WTC11 (cell line): ENCODE measurements at regions not wholly inside any gene's neighbourhood (a gene's known extent, or its start where the extent isn't known, plus 50 kb on each side); places are given as distances from the start of the nearest gene placed in this dataset.

Experiments
- ATAC-seq: fragments of 200-7000 bp; cut with Tn5 transposase; 2 replicates; pipeline ENCODE4 v1.10.0; 2021; ENCODE audit warnings: mild to moderate bottlenecking, moderate library complexity
- CTCF ChIA-PET: fragments of 300-600 bp; sonication (Branson Sonifier 250); formaldehyde crosslinking; loops from one replicate; lab custom pipeline; 2021; ENCODE audit warnings: antibody characterized with exemption; lab: Charles Lee
- POLR2A ChIA-PET: fragments of 350-600 bp; sonication (Branson Sonifier 250); formaldehyde crosslinking; loops from one replicate; lab custom pipeline; 2021; ENCODE audit warnings: antibody characterized with exemption; lab: Charles Lee
- DNase-seq: peaks from one replicate; pipeline ENCODE4 v3.0.0; 2021; ENCODE audit warnings: low spot score
- H3K27ac Mint-ChIP-seq: 2 replicates; pipeline ENCODE4 v1.8.0; 2021; ENCODE audit warnings: mixed read lengths
- H3K27me3 Mint-ChIP-seq: 2 replicates; pipeline ENCODE4 v1.8.0; 2021; ENCODE audit warnings: low read depth, mild to moderate bottlenecking, moderate library complexity, mixed read lengths
- H3K36me3 Mint-ChIP-seq: 2 replicates; pipeline ENCODE4 v1.8.0; 2021; ENCODE audit warnings: mixed read lengths
- H3K4me1 Mint-ChIP-seq: 2 replicates; pipeline ENCODE4 v1.8.0; 2022; ENCODE audit warnings: mixed read lengths
- H3K4me3 Mint-ChIP-seq: 2 replicates; pipeline ENCODE4 v1.8.0; 2021; ENCODE audit warnings: mild to moderate bottlenecking, moderate library complexity, mixed read lengths
- H3K9me3 Mint-ChIP-seq: 2 replicates; pipeline ENCODE4 v1.8.0; 2021; ENCODE audit warnings: mixed read lengths
- ESRRA ChIP-seq: sonication (generic); formaldehyde crosslinking; IDR thresholded peaks from 2 replicates; pipeline ENCODE4 v1.8.1; 2022; ENCODE audit warnings: mild to moderate bottlenecking, missing genetic modification reagents, borderline replicate concordance
- FOXP1 ChIP-seq: sonication (generic); formaldehyde crosslinking; IDR thresholded peaks from 2 replicates; pipeline ENCODE4 v1.8.0; 2022; ENCODE audit warnings: missing genetic modification reagents, mild to moderate bottlenecking, moderate library complexity, borderline replicate concordance
- IRF2 ChIP-seq: sonication (generic); formaldehyde crosslinking; IDR thresholded peaks from 2 replicates; pipeline ENCODE4 v1.8.0; 2022; ENCODE audit warnings: low read depth, missing genetic modification reagents, borderline replicate concordance
- KAT7 ChIP-seq: sonication (generic); formaldehyde crosslinking; IDR thresholded peaks from 2 replicates; pipeline ENCODE4 v1.8.1; 2023; ENCODE audit warnings: missing genetic modification reagents, mild to moderate bottlenecking, borderline replicate concordance
- MYBL2 ChIP-seq: sonication (generic); formaldehyde crosslinking; IDR thresholded peaks from 2 replicates; pipeline ENCODE4 v1.8.1; 2023; ENCODE audit warnings: mild to moderate bottlenecking, moderate library complexity, missing genetic modification reagents
- NR1H2 ChIP-seq: sonication (generic); formaldehyde crosslinking; IDR thresholded peaks from 2 replicates; pipeline ENCODE4 v1.9.0; 2021; ENCODE audit warnings: mild to moderate bottlenecking, moderate library complexity, missing genetic modification reagents
- SMAD4 ChIP-seq: sonication (generic); formaldehyde crosslinking; IDR thresholded peaks from 2 replicates; pipeline ENCODE4 v1.8.0; 2022; ENCODE audit warnings: mild to moderate bottlenecking, missing genetic modification reagents
- TCF7 ChIP-seq: sonication (generic); formaldehyde crosslinking; IDR thresholded peaks from 2 replicates; pipeline ENCODE4 v1.8.0; 2022; ENCODE audit warnings: mild to moderate bottlenecking, low read depth, missing genetic modification reagents, moderate library complexity
- TEAD1 ChIP-seq: sonication (generic); formaldehyde crosslinking; IDR thresholded peaks from 2 replicates; pipeline ENCODE4 v1.8.0; 2022; ENCODE audit warnings: mild to moderate bottlenecking, missing genetic modification reagents
- ZBTB21 ChIP-seq: sonication (generic); formaldehyde crosslinking; IDR thresholded peaks from 2 replicates; pipeline ENCODE4 v1.8.1; 2023; ENCODE audit warnings: mild to moderate bottlenecking, missing genetic modification reagents, borderline replicate concordance
- ZNF121 ChIP-seq: sonication (generic); formaldehyde crosslinking; IDR thresholded peaks from 2 replicates; pipeline ENCODE4 v1.8.0; 2023; ENCODE audit warnings: missing genetic modification reagents
- ZNF138 ChIP-seq: sonication (generic); formaldehyde crosslinking; conservative IDR thresholded peaks from 2 replicates; pipeline ENCODE4 v1.8.1; 2022; ENCODE audit warnings: mild to moderate bottlenecking, moderate library complexity, missing genetic modification reagents
- ZNF219 ChIP-seq: sonication (generic); formaldehyde crosslinking; IDR thresholded peaks from 2 replicates; pipeline ENCODE4 v1.8.0; 2023; ENCODE audit warnings: missing genetic modification reagents, mild to moderate bottlenecking, borderline replicate concordance
- ZNF263 ChIP-seq: sonication (generic); formaldehyde crosslinking; IDR thresholded peaks from 2 replicates; pipeline ENCODE4 v1.8.1; 2022; ENCODE audit warnings: low read depth, mild to moderate bottlenecking, moderate library complexity, missing genetic modification reagents
- ZNF396 ChIP-seq: fragments of 250-450 bp; sonication (Bioruptor Pico); IDR thresholded peaks from 2 replicates; pipeline ENCODE4 v1.8.0; 2021; ENCODE audit warnings: mild to moderate bottlenecking, moderate library complexity, borderline replicate concordance
- ZNF423 ChIP-seq: fragments of 250-450 bp; sonication (Bioruptor Pico); IDR thresholded peaks from 2 replicates; pipeline ENCODE4 v2.1.2; 2022; ENCODE audit warnings: mild to moderate bottlenecking, moderate library complexity
- TF ChIP-seq, protein P1 (sequence below): fragments of 250-450 bp; sonication (Bioruptor Pico); IDR thresholded peaks from 2 replicates; pipeline ENCODE4 v1.9.0; 2021; ENCODE audit warnings: mild to moderate bottlenecking, borderline replicate concordance
- TF ChIP-seq, protein P2 (sequence below): sonication (generic); formaldehyde crosslinking; IDR thresholded peaks from 2 replicates; pipeline ENCODE4 v1.8.1; 2023; ENCODE audit warnings: mild to moderate bottlenecking, missing genetic modification reagents
- TF ChIP-seq, protein P3 (sequence below): fragments of 200-600 bp; IDR thresholded peaks from 2 replicates; pipeline ENCODE4 v1.8.0; 2022; ENCODE audit warnings: antibody characterized with exemption
- TF ChIP-seq, protein P4 (sequence below): sonication (generic); formaldehyde crosslinking; conservative IDR thresholded peaks from 2 replicates; pipeline ENCODE4 v1.8.1; 2022; ENCODE audit warnings: mild to moderate bottlenecking, missing genetic modification reagents
- TF ChIP-seq, protein P5 (sequence below): sonication (generic); formaldehyde crosslinking; IDR thresholded peaks from 2 replicates; pipeline ENCODE4 v1.8.1; 2022; ENCODE audit warnings: mild to moderate bottlenecking, missing genetic modification reagents, moderate library complexity, borderline replicate concordance
- TF ChIP-seq, protein P6 (sequence below): sonication (generic); formaldehyde crosslinking; IDR thresholded peaks from 2 replicates; pipeline ENCODE4 v1.8.0; 2022; ENCODE audit warnings: mild to moderate bottlenecking, missing genetic modification reagents
- TF ChIP-seq, protein P7 (sequence below): sonication (generic); formaldehyde crosslinking; IDR thresholded peaks from 2 replicates; pipeline ENCODE4 v1.8.0; 2022; ENCODE audit warnings: mild to moderate bottlenecking, missing genetic modification reagents

DNA sequence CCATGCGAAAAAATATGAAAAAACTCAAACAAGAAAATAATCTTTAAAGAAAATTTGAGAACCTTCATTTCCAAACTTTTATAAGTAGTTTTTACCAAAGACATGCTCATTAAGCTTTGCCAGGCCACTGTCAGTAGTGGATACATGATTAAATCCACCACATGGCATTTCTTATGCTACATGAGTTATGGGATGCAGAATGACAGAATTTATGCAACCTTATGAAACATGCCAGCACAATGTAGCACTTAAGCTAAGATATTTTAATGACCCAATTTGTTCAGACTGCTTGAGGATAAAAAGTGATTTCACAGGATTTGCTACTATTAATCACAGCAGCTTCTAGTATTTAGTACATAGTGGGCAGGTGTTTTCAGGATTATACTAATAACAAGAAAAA is 123.3 kb downstream of the ATP23 start (continued):
- TF ChIP-seq, protein P1, sequence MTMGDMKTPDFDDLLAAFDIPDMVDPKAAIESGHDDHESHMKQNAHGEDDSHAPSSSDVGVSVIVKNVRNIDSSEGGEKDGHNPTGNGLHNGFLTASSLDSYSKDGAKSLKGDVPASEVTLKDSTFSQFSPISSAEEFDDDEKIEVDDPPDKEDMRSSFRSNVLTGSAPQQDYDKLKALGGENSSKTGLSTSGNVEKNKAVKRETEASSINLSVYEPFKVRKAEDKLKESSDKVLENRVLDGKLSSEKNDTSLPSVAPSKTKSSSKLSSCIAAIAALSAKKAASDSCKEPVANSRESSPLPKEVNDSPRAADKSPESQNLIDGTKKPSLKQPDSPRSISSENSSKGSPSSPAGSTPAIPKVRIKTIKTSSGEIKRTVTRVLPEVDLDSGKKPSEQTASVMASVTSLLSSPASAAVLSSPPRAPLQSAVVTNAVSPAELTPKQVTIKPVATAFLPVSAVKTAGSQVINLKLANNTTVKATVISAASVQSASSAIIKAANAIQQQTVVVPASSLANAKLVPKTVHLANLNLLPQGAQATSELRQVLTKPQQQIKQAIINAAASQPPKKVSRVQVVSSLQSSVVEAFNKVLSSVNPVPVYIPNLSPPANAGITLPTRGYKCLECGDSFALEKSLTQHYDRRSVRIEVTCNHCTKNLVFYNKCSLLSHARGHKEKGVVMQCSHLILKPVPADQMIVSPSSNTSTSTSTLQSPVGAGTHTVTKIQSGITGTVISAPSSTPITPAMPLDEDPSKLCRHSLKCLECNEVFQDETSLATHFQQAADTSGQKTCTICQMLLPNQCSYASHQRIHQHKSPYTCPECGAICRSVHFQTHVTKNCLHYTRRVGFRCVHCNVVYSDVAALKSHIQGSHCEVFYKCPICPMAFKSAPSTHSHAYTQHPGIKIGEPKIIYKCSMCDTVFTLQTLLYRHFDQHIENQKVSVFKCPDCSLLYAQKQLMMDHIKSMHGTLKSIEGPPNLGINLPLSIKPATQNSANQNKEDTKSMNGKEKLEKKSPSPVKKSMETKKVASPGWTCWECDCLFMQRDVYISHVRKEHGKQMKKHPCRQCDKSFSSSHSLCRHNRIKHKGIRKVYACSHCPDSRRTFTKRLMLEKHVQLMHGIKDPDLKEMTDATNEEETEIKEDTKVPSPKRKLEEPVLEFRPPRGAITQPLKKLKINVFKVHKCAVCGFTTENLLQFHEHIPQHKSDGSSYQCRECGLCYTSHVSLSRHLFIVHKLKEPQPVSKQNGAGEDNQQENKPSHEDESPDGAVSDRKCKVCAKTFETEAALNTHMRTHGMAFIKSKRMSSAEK: no peak
- TF ChIP-seq FOXP1 (no peak), ZNF423 (CRISPR knock-in tag) (no peak), SMAD4 (CRISPR knock-in tag) (no peak), TEAD1 (CRISPR knock-in tag) (no peak), ZNF121 (CRISPR knock-in tag) (no peak), KAT7 (no peak), TCF7 (CRISPR knock-in tag) (no peak)
- TF ChIP-seq, protein P2, sequence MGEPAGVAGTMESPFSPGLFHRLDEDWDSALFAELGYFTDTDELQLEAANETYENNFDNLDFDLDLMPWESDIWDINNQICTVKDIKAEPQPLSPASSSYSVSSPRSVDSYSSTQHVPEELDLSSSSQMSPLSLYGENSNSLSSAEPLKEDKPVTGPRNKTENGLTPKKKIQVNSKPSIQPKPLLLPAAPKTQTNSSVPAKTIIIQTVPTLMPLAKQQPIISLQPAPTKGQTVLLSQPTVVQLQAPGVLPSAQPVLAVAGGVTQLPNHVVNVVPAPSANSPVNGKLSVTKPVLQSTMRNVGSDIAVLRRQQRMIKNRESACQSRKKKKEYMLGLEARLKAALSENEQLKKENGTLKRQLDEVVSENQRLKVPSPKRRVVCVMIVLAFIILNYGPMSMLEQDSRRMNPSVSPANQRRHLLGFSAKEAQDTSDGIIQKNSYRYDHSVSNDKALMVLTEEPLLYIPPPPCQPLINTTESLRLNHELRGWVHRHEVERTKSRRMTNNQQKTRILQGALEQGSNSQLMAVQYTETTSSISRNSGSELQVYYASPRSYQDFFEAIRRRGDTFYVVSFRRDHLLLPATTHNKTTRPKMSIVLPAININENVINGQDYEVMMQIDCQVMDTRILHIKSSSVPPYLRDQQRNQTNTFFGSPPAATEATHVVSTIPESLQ (CRISPR knock-in tag): no peak
- TF ChIP-seq, protein P3, sequence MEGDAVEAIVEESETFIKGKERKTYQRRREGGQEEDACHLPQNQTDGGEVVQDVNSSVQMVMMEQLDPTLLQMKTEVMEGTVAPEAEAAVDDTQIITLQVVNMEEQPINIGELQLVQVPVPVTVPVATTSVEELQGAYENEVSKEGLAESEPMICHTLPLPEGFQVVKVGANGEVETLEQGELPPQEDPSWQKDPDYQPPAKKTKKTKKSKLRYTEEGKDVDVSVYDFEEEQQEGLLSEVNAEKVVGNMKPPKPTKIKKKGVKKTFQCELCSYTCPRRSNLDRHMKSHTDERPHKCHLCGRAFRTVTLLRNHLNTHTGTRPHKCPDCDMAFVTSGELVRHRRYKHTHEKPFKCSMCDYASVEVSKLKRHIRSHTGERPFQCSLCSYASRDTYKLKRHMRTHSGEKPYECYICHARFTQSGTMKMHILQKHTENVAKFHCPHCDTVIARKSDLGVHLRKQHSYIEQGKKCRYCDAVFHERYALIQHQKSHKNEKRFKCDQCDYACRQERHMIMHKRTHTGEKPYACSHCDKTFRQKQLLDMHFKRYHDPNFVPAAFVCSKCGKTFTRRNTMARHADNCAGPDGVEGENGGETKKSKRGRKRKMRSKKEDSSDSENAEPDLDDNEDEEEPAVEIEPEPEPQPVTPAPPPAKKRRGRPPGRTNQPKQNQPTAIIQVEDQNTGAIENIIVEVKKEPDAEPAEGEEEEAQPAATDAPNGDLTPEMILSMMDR: no peak
- TF ChIP-seq, protein P4, sequence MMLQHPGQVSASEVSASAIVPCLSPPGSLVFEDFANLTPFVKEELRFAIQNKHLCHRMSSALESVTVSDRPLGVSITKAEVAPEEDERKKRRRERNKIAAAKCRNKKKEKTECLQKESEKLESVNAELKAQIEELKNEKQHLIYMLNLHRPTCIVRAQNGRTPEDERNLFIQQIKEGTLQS: no peak

DNA sequence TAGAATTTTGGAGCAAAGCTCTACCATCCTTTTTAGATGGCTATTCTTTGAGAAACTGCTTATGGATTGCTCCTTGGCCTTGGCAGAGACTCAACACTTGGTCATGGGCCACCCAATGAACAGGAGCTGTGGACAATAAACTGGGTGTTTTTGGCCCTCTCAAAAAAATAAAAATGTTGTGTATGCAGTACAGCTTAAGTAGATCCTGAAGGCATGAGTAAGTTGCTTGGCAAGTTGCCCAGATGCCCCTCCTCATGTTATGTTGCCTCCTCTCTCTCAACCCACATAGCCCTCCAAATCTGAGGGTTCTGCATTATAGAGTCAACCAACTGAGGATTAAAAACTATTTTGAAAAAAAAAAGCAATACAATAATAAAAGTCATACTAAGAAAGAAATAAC is 124.9 kb downstream of the ATP23 start:
- Mint-ChIP-seq H3K4me3 (no peak overlapping the region), H3K27ac (no peak overlapping the region), H3K9me3 (peaks cover 13% of the 10 kb centered on the region), H3K27me3 (0 out of 2 replicates have a peak, but pooled peaks cover 2% of the 10 kb centered on the region), H3K36me3 (no peaks in the 10 kb centered on the region), H3K4me1 (peaks cover 6% of the 10 kb centered on the region)
- CTCF ChIA-PET: no interaction called here
- DNase-seq (no peak), ATAC-seq (no peak)
- POLR2A ChIA-PET: no interaction called here
- TF ChIP-seq, protein P3: no peak
- TF ChIP-seq ZBTB21 (CRISPR knock-in tag) (no peak), NR1H2 (CRISPR knock-in tag) (no peak), ZNF219 (CRISPR knock-in tag) (no peak), ZNF138 (CRISPR knock-in tag) (no peak), ESRRA (CRISPR knock-in tag) (no peak), MYBL2 (no peak), TCF7 (CRISPR knock-in tag) (no peak), ZNF263 (CRISPR knock-in tag) (no peak), ZNF396 (CRISPR knock-in tag) (no peak), IRF2 (CRISPR knock-in tag) (no peak)
- TF ChIP-seq, protein P5, sequence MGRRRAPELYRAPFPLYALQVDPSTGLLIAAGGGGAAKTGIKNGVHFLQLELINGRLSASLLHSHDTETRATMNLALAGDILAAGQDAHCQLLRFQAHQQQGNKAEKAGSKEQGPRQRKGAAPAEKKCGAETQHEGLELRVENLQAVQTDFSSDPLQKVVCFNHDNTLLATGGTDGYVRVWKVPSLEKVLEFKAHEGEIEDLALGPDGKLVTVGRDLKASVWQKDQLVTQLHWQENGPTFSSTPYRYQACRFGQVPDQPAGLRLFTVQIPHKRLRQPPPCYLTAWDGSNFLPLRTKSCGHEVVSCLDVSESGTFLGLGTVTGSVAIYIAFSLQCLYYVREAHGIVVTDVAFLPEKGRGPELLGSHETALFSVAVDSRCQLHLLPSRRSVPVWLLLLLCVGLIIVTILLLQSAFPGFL: no peak
- TF ChIP-seq, protein P6, sequence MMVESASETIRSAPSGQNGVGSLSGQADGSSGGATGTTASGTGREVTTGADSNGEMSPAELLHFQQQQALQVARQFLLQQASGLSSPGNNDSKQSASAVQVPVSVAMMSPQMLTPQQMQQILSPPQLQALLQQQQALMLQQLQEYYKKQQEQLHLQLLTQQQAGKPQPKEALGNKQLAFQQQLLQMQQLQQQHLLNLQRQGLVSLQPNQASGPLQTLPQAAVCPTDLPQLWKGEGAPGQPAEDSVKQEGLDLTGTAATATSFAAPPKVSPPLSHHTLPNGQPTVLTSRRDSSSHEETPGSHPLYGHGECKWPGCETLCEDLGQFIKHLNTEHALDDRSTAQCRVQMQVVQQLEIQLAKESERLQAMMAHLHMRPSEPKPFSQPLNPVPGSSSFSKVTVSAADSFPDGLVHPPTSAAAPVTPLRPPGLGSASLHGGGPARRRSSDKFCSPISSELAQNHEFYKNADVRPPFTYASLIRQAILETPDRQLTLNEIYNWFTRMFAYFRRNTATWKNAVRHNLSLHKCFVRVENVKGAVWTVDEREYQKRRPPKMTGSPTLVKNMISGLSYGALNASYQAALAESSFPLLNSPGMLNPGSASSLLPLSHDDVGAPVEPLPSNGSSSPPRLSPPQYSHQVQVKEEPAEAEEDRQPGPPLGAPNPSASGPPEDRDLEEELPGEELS (CRISPR knock-in tag): no peak
- TF ChIP-seq, protein P7, sequence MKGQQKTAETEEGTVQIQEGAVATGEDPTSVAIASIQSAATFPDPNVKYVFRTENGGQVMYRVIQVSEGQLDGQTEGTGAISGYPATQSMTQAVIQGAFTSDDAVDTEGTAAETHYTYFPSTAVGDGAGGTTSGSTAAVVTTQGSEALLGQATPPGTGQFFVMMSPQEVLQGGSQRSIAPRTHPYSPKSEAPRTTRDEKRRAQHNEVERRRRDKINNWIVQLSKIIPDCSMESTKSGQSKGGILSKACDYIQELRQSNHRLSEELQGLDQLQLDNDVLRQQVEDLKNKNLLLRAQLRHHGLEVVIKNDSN: no peak
